ENCODE measurements at regions not wholly inside any gene's neighbourhood (a gene's known extent, or its start where the extent isn't known, plus 50 kb on each side); places are given as distances from the start of the nearest gene placed in this dataset.

GRCh38 chr1:81030441-81030840, 770.3 kb upstream of the ADGRL2 start:
- Histone ChIP-seq H3K27ac (ENCODE audit: low read length) (no peak overlapping the region), H3K27me3 (ENCODE audit: control insufficient read depth, insufficient read depth, low read length) (no peaks in the 10 kb centered on the region), H3K36me3 (ENCODE audit: control insufficient read depth, low read depth, low read length) (no peaks in the 10 kb centered on the region), H3K4me3 (ENCODE audit: low read length) (no peak overlapping the region), H3K9me3 (ENCODE audit: control insufficient read depth, low read depth, low read length) (no peaks in the 10 kb centered on the region), H3K9ac (ENCODE audit: low read length) (no peak overlapping the region), H3K4me1 (ENCODE audit: control insufficient read depth, low read depth, low read length) (no peaks in the 10 kb centered on the region)

- no peak overlapping the region for H3K27ac ChIP-seq (ENCODE audit: low read length)
- no peak overlapping the region for H3K4me3 ChIP-seq (ENCODE audit: low read length)
- H3K4me1 ChIP-seq (ENCODE audit: control insufficient read depth, low read depth, low read length): no peaks in the 10 kb centered on the region
- H3K36me3 ChIP-seq (ENCODE audit: control insufficient read depth, low read depth, low read length): no peaks in the 10 kb centered on the region
- no peak overlapping the region for H3K9ac ChIP-seq (ENCODE audit: low read length)
- no peaks in the 10 kb centered on the region for H3K27me3 ChIP-seq (ENCODE audit: control insufficient read depth, insufficient read depth, low read length)
- H3K9me3 ChIP-seq (ENCODE audit: control insufficient read depth, low read depth, low read length): no peaks in the 10 kb centered on the region
Measured at GRCh38 chr1:81029266-81029665, 771.5 kb upstream of the ADGRL2 start.

- Histone ChIP-seq H3K4me3 (ENCODE audit: low read length) (no peak overlapping the region), H3K27me3 (ENCODE audit: control insufficient read depth, insufficient read depth, low read length) (peaks cover 57% of the 10 kb centered on the region)
Measured at GRCh38 chr1:81023187-81023724, 777.5 kb upstream of the ADGRL2 start.

GRCh38 chr1:81021134-81021533, 779.6 kb upstream of the ADGRL2 start:
- no peak overlapping the region for H3K27ac ChIP-seq (ENCODE audit: low read length)
- H3K4me3 ChIP-seq (ENCODE audit: low read length): no peak overlapping the region
- no peak overlapping the region for H3K9ac ChIP-seq (ENCODE audit: low read length)
- no peaks in the 10 kb centered on the region for H3K36me3 ChIP-seq (ENCODE audit: control insufficient read depth, low read depth, low read length)
- peaks cover 68% of the 10 kb centered on the region for H3K27me3 ChIP-seq (ENCODE audit: control insufficient read depth, insufficient read depth, low read length)
- H3K4me1 ChIP-seq (ENCODE audit: control insufficient read depth, low read depth, low read length): peaks cover 4% of the 10 kb centered on the region
- no peaks in the 10 kb centered on the region for H3K9me3 ChIP-seq (ENCODE audit: control insufficient read depth, low read depth, low read length)

More at GRCh38 chr1:81023187-81023724, 777.5 kb upstream of the ADGRL2 start:
- no peak overlapping the region for H3K9ac ChIP-seq (ENCODE audit: low read length)
- H3K9me3 ChIP-seq (ENCODE audit: control insufficient read depth, low read depth, low read length): no peaks in the 10 kb centered on the region
- H3K27ac ChIP-seq (ENCODE audit: low read length): no peak overlapping the region
- H3K4me1 ChIP-seq (ENCODE audit: control insufficient read depth, low read depth, low read length): peaks cover 4% of the 10 kb centered on the region
- H3K36me3 ChIP-seq (ENCODE audit: control insufficient read depth, low read depth, low read length): no peaks in the 10 kb centered on the region

GRCh38 chr1:81020506-81020905, 780.2 kb upstream of the ADGRL2 start:
- Histone ChIP-seq H3K9ac (ENCODE audit: low read length) (no peak overlapping the region), H3K9me3 (ENCODE audit: control insufficient read depth, low read depth, low read length) (no peaks in the 10 kb centered on the region), H3K4me1 (ENCODE audit: control insufficient read depth, low read depth, low read length) (peaks cover 4% of the 10 kb centered on the region), H3K27me3 (ENCODE audit: control insufficient read depth, insufficient read depth, low read length) (peaks cover 68% of the 10 kb centered on the region), H3K27ac (ENCODE audit: low read length) (no peak overlapping the region), H3K4me3 (ENCODE audit: low read length) (no peak overlapping the region), H3K36me3 (ENCODE audit: control insufficient read depth, low read depth, low read length) (no peaks in the 10 kb centered on the region)

- Histone ChIP-seq H3K36me3 (ENCODE audit: control insufficient read depth, low read depth, low read length) (no peaks in the 10 kb centered on the region), H3K4me1 (ENCODE audit: control insufficient read depth, low read depth, low read length) (no peaks in the 10 kb centered on the region), H3K9me3 (ENCODE audit: control insufficient read depth, low read depth, low read length) (no peaks in the 10 kb centered on the region), H3K27ac (ENCODE audit: low read length) (no peak overlapping the region), H3K27me3 (ENCODE audit: control insufficient read depth, insufficient read depth, low read length) (no peaks in the 10 kb centered on the region), H3K4me3 (ENCODE audit: low read length) (no peak overlapping the region), H3K9ac (ENCODE audit: low read length) (no peak overlapping the region)
Measured at GRCh38 chr1:81010126-81010525, 790.6 kb upstream of the ADGRL2 start.

- Histone ChIP-seq H3K36me3 (ENCODE audit: control insufficient read depth, low read depth, low read length) (no peaks in the 10 kb centered on the region), H3K27me3 (ENCODE audit: control insufficient read depth, insufficient read depth, low read length) (no peaks in the 10 kb centered on the region), H3K4me1 (ENCODE audit: control insufficient read depth, low read depth, low read length) (no peaks in the 10 kb centered on the region), H3K27ac (ENCODE audit: low read length) (no peak overlapping the region), H3K4me3 (ENCODE audit: low read length) (no peak overlapping the region), H3K9me3 (ENCODE audit: control insufficient read depth, low read depth, low read length) (no peaks in the 10 kb centered on the region), H3K9ac (ENCODE audit: low read length) (no peak overlapping the region)
Measured at GRCh38 chr1:81008293-81008692, 792.4 kb upstream of the ADGRL2 start.

- Histone ChIP-seq H3K4me1 (ENCODE audit: control insufficient read depth, low read depth, low read length) (no peaks in the 10 kb centered on the region), H3K27ac (ENCODE audit: low read length) (no peak overlapping the region), H3K9ac (ENCODE audit: low read length) (no peak overlapping the region), H3K36me3 (ENCODE audit: control insufficient read depth, low read depth, low read length) (no peaks in the 10 kb centered on the region), H3K27me3 (ENCODE audit: control insufficient read depth, insufficient read depth, low read length) (no peaks in the 10 kb centered on the region), H3K9me3 (ENCODE audit: control insufficient read depth, low read depth, low read length) (no peaks in the 10 kb centered on the region), H3K4me3 (ENCODE audit: low read length) (no peak overlapping the region)
Measured at GRCh38 chr1:81007024-81007423, 793.7 kb upstream of the ADGRL2 start.

- Histone ChIP-seq H3K27ac (ENCODE audit: low read length) (no peak overlapping the region), H3K9me3 (ENCODE audit: control insufficient read depth, low read depth, low read length) (no peaks in the 10 kb centered on the region), H3K36me3 (ENCODE audit: control insufficient read depth, low read depth, low read length) (no peaks in the 10 kb centered on the region), H3K9ac (ENCODE audit: low read length) (no peak overlapping the region), H3K4me1 (ENCODE audit: control insufficient read depth, low read depth, low read length) (no peaks in the 10 kb centered on the region), H3K4me3 (ENCODE audit: low read length) (no peak overlapping the region), H3K27me3 (ENCODE audit: control insufficient read depth, insufficient read depth, low read length) (no peaks in the 10 kb centered on the region)
Measured at GRCh38 chr1:81006502-81006901, 794.2 kb upstream of the ADGRL2 start.

- no peaks in the 10 kb centered on the region for H3K36me3 ChIP-seq (ENCODE audit: control insufficient read depth, low read depth, low read length)
- H3K27ac ChIP-seq (ENCODE audit: low read length): no peak overlapping the region
- no peaks in the 10 kb centered on the region for H3K27me3 ChIP-seq (ENCODE audit: control insufficient read depth, insufficient read depth, low read length)
- peaks cover 6% of the 10 kb centered on the region for H3K9me3 ChIP-seq (ENCODE audit: control insufficient read depth, low read depth, low read length)
- no peak overlapping the region for H3K4me3 ChIP-seq (ENCODE audit: low read length)
- no peak overlapping the region for H3K9ac ChIP-seq (ENCODE audit: low read length)
- no peaks in the 10 kb centered on the region for H3K4me1 ChIP-seq (ENCODE audit: control insufficient read depth, low read depth, low read length)
Measured at GRCh38 chr1:81004011-81004410, 796.7 kb upstream of the ADGRL2 start.

GRCh38 chr1:80994934-80995333, 805.8 kb upstream of the ADGRL2 start:
- Histone ChIP-seq H3K36me3 (ENCODE audit: control insufficient read depth, low read depth, low read length) (no peaks in the 10 kb centered on the region), H3K4me1 (ENCODE audit: control insufficient read depth, low read depth, low read length) (peaks cover 14% of the 10 kb centered on the region), H3K27me3 (ENCODE audit: control insufficient read depth, insufficient read depth, low read length) (no peaks in the 10 kb centered on the region), H3K4me3 (ENCODE audit: low read length) (no peak overlapping the region), H3K27ac (ENCODE audit: low read length) (no peak overlapping the region), H3K9ac (ENCODE audit: low read length) (no peak overlapping the region), H3K9me3 (ENCODE audit: control insufficient read depth, low read depth, low read length) (no peaks in the 10 kb centered on the region)

- H3K9ac ChIP-seq (ENCODE audit: low read length): no peak overlapping the region
- peaks cover 14% of the 10 kb centered on the region for H3K4me1 ChIP-seq (ENCODE audit: control insufficient read depth, low read depth, low read length)
- H3K27me3 ChIP-seq (ENCODE audit: control insufficient read depth, insufficient read depth, low read length): no peaks in the 10 kb centered on the region
- H3K36me3 ChIP-seq (ENCODE audit: control insufficient read depth, low read depth, low read length): no peaks in the 10 kb centered on the region
- H3K27ac ChIP-seq (ENCODE audit: low read length): no peak overlapping the region
- H3K9me3 ChIP-seq (ENCODE audit: control insufficient read depth, low read depth, low read length): no peaks in the 10 kb centered on the region
- no peak overlapping the region for H3K4me3 ChIP-seq (ENCODE audit: low read length)
Measured at GRCh38 chr1:80994038-80994437, 806.7 kb upstream of the ADGRL2 start.

Data from iPS-18a (cell line).